ENCODE measurements at regions not wholly inside any gene's neighbourhood (a gene's known extent, or its start where the extent isn't known, plus 50 kb on each side); places are given as distances from the start of the nearest gene placed in this dataset.
"Not testable (repeated sequence)": the region's sequence is repeated elsewhere in the genome, so short reads cannot be mapped to it uniquely, and the experiment has no call there.

GRCh38 chr3:88863196-88863595, 244.2 kb upstream of the EPHA3 start:
- DNase-seq (ENCODE audit: insufficient read length, low spot score): no peak
- FAIRE-seq: no peak
- TF ChIP-seq POLR2AphosphoS5 (IDR thresholded peaks at IDR 0.05; ENCODE audit: low read depth, low read length) (no peak), TAF1 (IDR thresholded peaks at IDR 0.05; ENCODE audit: low read depth, low read length) (no peak), POLR2A (IDR thresholded peaks at IDR 0.05; ENCODE audit: low read depth, low read length) (no peak), PAX5 (IDR thresholded peaks at IDR 0.05; ENCODE audit: insufficient read depth, low read length, severe bottlenecking) (no peak), SPI1 (IDR thresholded peaks at IDR 0.05; ENCODE audit: low read depth, low read length) (no peak), POU2F2 (IDR thresholded peaks at IDR 0.05; ENCODE audit: low read depth, low read length) (no peak)

- TF ChIP-seq TAF1 (IDR thresholded peaks at IDR 0.05; ENCODE audit: low read depth, low read length): no peak
- FAIRE-seq: no peak
- DNase-seq (ENCODE audit: insufficient read length, low spot score): no peak
These were observed 230.7 kb upstream of the EPHA3 start for GRCh38 chr3:88876724-88877123.

DNA sequence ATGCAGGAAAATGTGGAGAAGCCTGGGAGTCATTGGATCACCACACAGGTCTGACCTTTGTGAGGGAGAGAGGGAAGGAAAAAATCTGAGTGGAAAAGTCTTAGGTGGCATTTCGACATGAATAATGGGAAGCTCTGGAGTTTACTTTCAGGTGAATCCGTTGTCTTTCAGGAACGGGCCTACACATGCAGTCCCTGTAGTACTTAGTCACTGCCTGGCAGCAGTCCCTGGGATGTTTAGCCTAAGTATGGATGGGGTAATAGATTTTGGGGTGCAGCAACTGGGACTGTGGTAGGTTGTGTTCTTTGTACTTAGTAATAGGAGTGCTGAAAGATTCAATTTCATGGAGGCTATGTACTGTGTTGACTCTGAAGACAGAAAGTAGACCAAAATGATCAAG, 227.5 kb upstream of the EPHA3 start:
- no peak for TF ChIP-seq POU2F2 (IDR thresholded peaks at IDR 0.05; ENCODE audit: low read depth, low read length)
- no peak for TF ChIP-seq SPI1 (IDR thresholded peaks at IDR 0.05; ENCODE audit: low read depth, low read length)
- TF ChIP-seq TAF1 (IDR thresholded peaks at IDR 0.05; ENCODE audit: low read depth, low read length): no peak
- no peak for TF ChIP-seq POLR2AphosphoS5 (IDR thresholded peaks at IDR 0.05; ENCODE audit: low read depth, low read length)
- TF ChIP-seq PAX5 (IDR thresholded peaks at IDR 0.05; ENCODE audit: insufficient read depth, low read length, severe bottlenecking): no peak
- no peak for TF ChIP-seq POLR2A (IDR thresholded peaks at IDR 0.05; ENCODE audit: low read depth, low read length)
- FAIRE-seq (no peak), DNase-seq (ENCODE audit: insufficient read length, low spot score) (no peak)

- FAIRE-seq (no peak), DNase-seq (ENCODE audit: insufficient read length, low spot score) (no peak)
- TF ChIP-seq POLR2A (IDR thresholded peaks at IDR 0.05; ENCODE audit: low read depth, low read length) (no peak), SPI1 (IDR thresholded peaks at IDR 0.05; ENCODE audit: low read depth, low read length) (no peak), POLR2AphosphoS5 (IDR thresholded peaks at IDR 0.05; ENCODE audit: low read depth, low read length) (no peak), TAF1 (IDR thresholded peaks at IDR 0.05; ENCODE audit: low read depth, low read length) (no peak), PAX5 (IDR thresholded peaks at IDR 0.05; ENCODE audit: insufficient read depth, low read length, severe bottlenecking) (no peak), POU2F2 (IDR thresholded peaks at IDR 0.05; ENCODE audit: low read depth, low read length) (no peak)
These were observed 225.3 kb upstream of the EPHA3 start for GRCh38 chr3:88882121-88882520.

GRCh38 chr3:88886624-88887023, 220.8 kb upstream of the EPHA3 start:
- not testable (repeated sequence) for DNase-seq (ENCODE audit: insufficient read length, low spot score)

DNA sequence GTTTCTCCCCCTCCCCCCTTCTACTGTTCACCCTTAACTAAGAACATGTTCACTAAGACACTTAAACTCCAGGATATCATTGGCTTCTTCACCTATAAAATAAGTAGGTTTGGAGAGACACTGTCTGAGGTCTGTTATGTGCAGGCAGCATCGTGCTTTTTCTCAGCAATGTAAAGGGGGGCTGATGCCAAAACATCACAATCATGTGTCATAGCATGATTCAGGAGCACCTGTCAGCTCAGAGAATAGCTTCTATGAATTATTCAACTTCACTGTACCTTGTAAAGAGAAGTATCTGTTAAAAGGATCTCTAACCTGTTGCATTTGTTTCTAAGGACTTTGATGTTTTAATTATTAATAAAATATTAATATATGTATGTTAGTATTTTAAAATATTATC, 211.4 kb upstream of the EPHA3 start:
- FAIRE-seq (no peak), DNase-seq (ENCODE audit: insufficient read length, low spot score) (no peak)
- TF ChIP-seq POU2F2 (IDR thresholded peaks at IDR 0.05; ENCODE audit: low read depth, low read length) (no peak), TAF1 (IDR thresholded peaks at IDR 0.05; ENCODE audit: low read depth, low read length) (no peak), SPI1 (IDR thresholded peaks at IDR 0.05; ENCODE audit: low read depth, low read length) (no peak), PAX5 (IDR thresholded peaks at IDR 0.05; ENCODE audit: insufficient read depth, low read length, severe bottlenecking) (no peak), POLR2AphosphoS5 (IDR thresholded peaks at IDR 0.05; ENCODE audit: low read depth, low read length) (no peak), POLR2A (IDR thresholded peaks at IDR 0.05; ENCODE audit: low read depth, low read length) (no peak)

More at GRCh38 chr3:88886624-88887023, 220.8 kb upstream of the EPHA3 start:
- not testable (repeated sequence) for FAIRE-seq

DNA sequence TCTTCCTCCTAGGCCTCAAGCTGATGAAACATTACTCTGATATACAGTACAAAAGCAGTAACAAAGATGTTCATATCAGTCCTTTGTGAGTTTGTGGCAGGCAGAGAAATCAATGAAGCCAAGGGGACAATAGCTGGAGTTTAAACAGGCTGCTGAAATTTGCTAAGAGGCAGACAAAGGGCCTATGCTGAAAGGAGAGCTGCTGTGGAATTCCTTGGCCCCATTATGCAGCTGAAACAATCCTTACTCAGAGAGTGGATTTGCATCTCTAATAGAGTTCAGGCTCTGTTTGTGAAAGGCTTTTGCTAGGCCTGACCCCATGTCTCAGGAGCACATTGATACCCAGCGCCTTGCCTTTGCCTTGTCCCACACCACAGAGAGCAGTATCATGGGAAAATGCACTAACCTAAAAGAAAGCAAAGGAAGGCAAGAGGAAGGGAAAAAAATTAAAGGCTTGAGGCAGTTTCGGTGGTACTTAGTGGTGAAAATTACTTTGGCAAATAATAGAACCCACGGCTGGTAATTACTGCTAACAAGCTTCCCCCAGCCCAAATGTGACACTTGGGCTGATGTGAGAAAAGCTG, 195.0 kb upstream of the EPHA3 start:
- FAIRE-seq (no peak), DNase-seq (ENCODE audit: insufficient read length, low spot score) (no peak)
- TF ChIP-seq PAX5 (IDR thresholded peaks at IDR 0.05; ENCODE audit: insufficient read depth, low read length, severe bottlenecking) (no peak), TAF1 (IDR thresholded peaks at IDR 0.05; ENCODE audit: low read depth, low read length) (no peak), POU2F2 (IDR thresholded peaks at IDR 0.05; ENCODE audit: low read depth, low read length) (no peak), POLR2AphosphoS5 (IDR thresholded peaks at IDR 0.05; ENCODE audit: low read depth, low read length) (no peak), POLR2A (IDR thresholded peaks at IDR 0.05; ENCODE audit: low read depth, low read length) (no peak), SPI1 (IDR thresholded peaks at IDR 0.05; ENCODE audit: low read depth, low read length) (no peak)

- TF ChIP-seq TAF1 (IDR thresholded peaks at IDR 0.05; ENCODE audit: low read depth, low read length) (no peak), PAX5 (IDR thresholded peaks at IDR 0.05; ENCODE audit: insufficient read depth, low read length, severe bottlenecking) (no peak), POLR2AphosphoS5 (IDR thresholded peaks at IDR 0.05; ENCODE audit: low read depth, low read length) (no peak), POLR2A (IDR thresholded peaks at IDR 0.05; ENCODE audit: low read depth, low read length) (no peak), SPI1 (IDR thresholded peaks at IDR 0.05; ENCODE audit: low read depth, low read length) (no peak), POU2F2 (IDR thresholded peaks at IDR 0.05; ENCODE audit: low read depth, low read length) (no peak)
- DNase-seq (ENCODE audit: insufficient read length, low spot score) (no peak), FAIRE-seq (no peak)
These were observed 188.6 kb upstream of the EPHA3 start for GRCh38 chr3:88918841-88919240.

GRCh38 chr3:88921986-88922385, 185.4 kb upstream of the EPHA3 start:
- FAIRE-seq: no peak
- TF ChIP-seq POLR2A (IDR thresholded peaks at IDR 0.05; ENCODE audit: low read depth, low read length): no peak
- TF ChIP-seq TAF1 (IDR thresholded peaks at IDR 0.05; ENCODE audit: low read depth, low read length): no peak
- TF ChIP-seq SPI1 (IDR thresholded peaks at IDR 0.05; ENCODE audit: low read depth, low read length): no peak
- TF ChIP-seq PAX5 (IDR thresholded peaks at IDR 0.05; ENCODE audit: insufficient read depth, low read length, severe bottlenecking): no peak
- DNase-seq (ENCODE audit: insufficient read length, low spot score): no peak

DNA sequence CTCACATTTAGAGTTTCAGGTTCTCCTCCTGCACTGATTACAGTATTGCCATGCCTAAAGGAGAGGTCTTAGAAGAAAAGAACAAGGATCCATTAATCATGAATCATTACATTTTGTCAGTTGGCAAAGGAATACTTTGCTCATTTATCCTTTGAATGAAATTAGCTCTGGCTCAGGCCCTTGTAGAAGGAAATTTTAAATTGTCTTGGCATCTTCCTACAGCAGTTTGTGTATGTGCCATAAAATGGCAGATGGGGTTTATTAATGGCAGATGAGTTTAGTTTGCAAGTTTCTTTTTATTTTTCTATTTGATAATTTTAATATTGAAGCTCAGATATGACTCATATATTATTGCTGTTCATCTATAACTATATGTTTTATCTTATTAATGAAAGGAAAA, 181.2 kb upstream of the EPHA3 start:
- FAIRE-seq (no peak), DNase-seq (ENCODE audit: insufficient read length, low spot score) (no peak)

DNA sequence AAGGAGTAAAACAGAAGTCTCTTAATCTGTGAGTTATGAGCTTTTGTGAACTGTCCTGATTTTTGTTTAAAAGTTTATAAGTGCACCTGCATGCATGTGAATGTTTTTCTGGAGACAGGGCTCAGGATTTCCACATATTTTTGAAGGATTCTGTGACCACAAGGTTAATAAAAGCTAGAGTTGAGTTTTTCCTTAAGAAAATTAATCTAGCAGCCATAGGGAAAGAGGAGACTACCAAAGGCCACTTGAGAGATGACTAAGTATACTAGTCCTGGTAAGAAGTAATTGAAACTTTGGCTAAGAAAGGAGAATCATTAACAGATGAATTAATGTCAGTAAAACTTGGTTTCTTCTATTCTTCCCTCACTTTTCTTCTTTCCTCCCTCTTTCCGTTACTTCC, 176.8 kb upstream of the EPHA3 start:
- FAIRE-seq (no peak), DNase-seq (ENCODE audit: insufficient read length, low spot score) (no peak)

More for the DNA sequence above, 181.2 kb upstream of the EPHA3 start:
- no peak for TF ChIP-seq POU2F2 (IDR thresholded peaks at IDR 0.05; ENCODE audit: low read depth, low read length)
- no peak for TF ChIP-seq POLR2A (IDR thresholded peaks at IDR 0.05; ENCODE audit: low read depth, low read length)
- no peak for TF ChIP-seq TAF1 (IDR thresholded peaks at IDR 0.05; ENCODE audit: low read depth, low read length)

More for the DNA sequence above, 176.8 kb upstream of the EPHA3 start:
- TF ChIP-seq POLR2AphosphoS5 (IDR thresholded peaks at IDR 0.05; ENCODE audit: low read depth, low read length) (no peak), PAX5 (IDR thresholded peaks at IDR 0.05; ENCODE audit: insufficient read depth, low read length, severe bottlenecking) (no peak)

Measured in GM12891 (cell line).